ENCODE measurements at regions not wholly inside any gene's neighbourhood (a gene's known extent, or its start where the extent isn't known, plus 50 kb on each side); places are given as distances from the start of the nearest gene placed in this dataset.

GRCh38 chr2:40844353-40845277 is 392.7 kb upstream of the SLC8A1 start:
- DNase-seq (ENCODE audit: low spot score) (no peak), ATAC-seq (ENCODE audit: low read depth) (peak; percentile 95)
- no peaks in the 10 kb centered on the region for H3K9me3 ChIP-seq (ENCODE audit: severe bottlenecking)
- no peak overlapping the region for H3K27ac ChIP-seq (ENCODE audit: poor library complexity, severe bottlenecking)
- no peaks in the 10 kb centered on the region for H3K27me3 ChIP-seq (ENCODE audit: insufficient read depth, poor library complexity, severe bottlenecking)
- no peaks in the 10 kb centered on the region for H3K36me3 ChIP-seq (ENCODE audit: low read depth)
- peak; percentile 62 for TF ChIP-seq CTCF (IDR thresholded peaks at IDR 0.05; ENCODE audit: poor library complexity, severe bottlenecking)
- no peak overlapping the region for H3K4me3 ChIP-seq (ENCODE audit: severe bottlenecking)
- no peaks in the 10 kb centered on the region for H3K4me1 ChIP-seq (ENCODE audit: insufficient read depth, poor library complexity, severe bottlenecking)

GRCh38 chr2:40851661-40852060 is 399.8 kb upstream of the SLC8A1 start:
- H3K27ac ChIP-seq (ENCODE audit: poor library complexity, severe bottlenecking) = no peak overlapping the region
- H3K4me3 ChIP-seq (ENCODE audit: severe bottlenecking) = no peak overlapping the region
- no peaks in the 10 kb centered on the region for H3K27me3 ChIP-seq (ENCODE audit: insufficient read depth, poor library complexity, severe bottlenecking)
- no peaks in the 10 kb centered on the region for H3K4me1 ChIP-seq (ENCODE audit: insufficient read depth, poor library complexity, severe bottlenecking)
- DNase-seq (ENCODE audit: low spot score) (no peak), ATAC-seq (ENCODE audit: low read depth) (no peak)
- no peaks in the 10 kb centered on the region for H3K9me3 ChIP-seq (ENCODE audit: severe bottlenecking)
- TF ChIP-seq CTCF (IDR thresholded peaks at IDR 0.05; ENCODE audit: poor library complexity, severe bottlenecking) = no peak
- no peaks in the 10 kb centered on the region for H3K36me3 ChIP-seq (ENCODE audit: low read depth)

- Histone ChIP-seq H3K4me3 (ENCODE audit: severe bottlenecking) (no peak overlapping the region), H3K9me3 (ENCODE audit: severe bottlenecking) (no peaks in the 10 kb centered on the region), H3K27ac (ENCODE audit: poor library complexity, severe bottlenecking) (no peak overlapping the region), H3K27me3 (ENCODE audit: insufficient read depth, poor library complexity, severe bottlenecking) (no peaks in the 10 kb centered on the region), H3K36me3 (ENCODE audit: low read depth) (no peaks in the 10 kb centered on the region), H3K4me1 (ENCODE audit: insufficient read depth, poor library complexity, severe bottlenecking) (peaks cover 4% of the 10 kb centered on the region)
- ATAC-seq (ENCODE audit: low read depth) (peak; percentile 69; the same call in 2 of the 3 replicates), DNase-seq (ENCODE audit: low spot score) (no peak)
- TF ChIP-seq CTCF (IDR thresholded peaks at IDR 0.05; ENCODE audit: poor library complexity, severe bottlenecking) = no peak
Measured at GRCh38 chr2:40859617-40860016, 407.7 kb upstream of the SLC8A1 start.

- H3K27ac ChIP-seq (ENCODE audit: poor library complexity, severe bottlenecking) = no peak overlapping the region
- no peak for DNase-seq (ENCODE audit: low spot score)
- no peaks in the 10 kb centered on the region for H3K9me3 ChIP-seq (ENCODE audit: severe bottlenecking)
- H3K4me3 ChIP-seq (ENCODE audit: severe bottlenecking) = no peak overlapping the region
- no peaks in the 10 kb centered on the region for H3K4me1 ChIP-seq (ENCODE audit: insufficient read depth, poor library complexity, severe bottlenecking)
- no peak for TF ChIP-seq CTCF (IDR thresholded peaks at IDR 0.05; ENCODE audit: poor library complexity, severe bottlenecking)
- ATAC-seq (ENCODE audit: low read depth) = no peak
- no peaks in the 10 kb centered on the region for H3K27me3 ChIP-seq (ENCODE audit: insufficient read depth, poor library complexity, severe bottlenecking)
- no peaks in the 10 kb centered on the region for H3K36me3 ChIP-seq (ENCODE audit: low read depth)
Measured at GRCh38 chr2:40867829-40868228, 415.9 kb upstream of the SLC8A1 start.

- Histone ChIP-seq H3K9me3 (ENCODE audit: severe bottlenecking) (no peaks in the 10 kb centered on the region), H3K27me3 (ENCODE audit: insufficient read depth, poor library complexity, severe bottlenecking) (no peaks in the 10 kb centered on the region), H3K4me3 (ENCODE audit: severe bottlenecking) (no peak overlapping the region), H3K27ac (ENCODE audit: poor library complexity, severe bottlenecking) (no peak overlapping the region), H3K36me3 (ENCODE audit: low read depth) (no peaks in the 10 kb centered on the region), H3K4me1 (ENCODE audit: insufficient read depth, poor library complexity, severe bottlenecking) (peaks cover 2% of the 10 kb centered on the region)
- ATAC-seq (ENCODE audit: low read depth) = no peak
- DNase-seq (ENCODE audit: low spot score) = no peak
- TF ChIP-seq CTCF (IDR thresholded peaks at IDR 0.05; ENCODE audit: poor library complexity, severe bottlenecking) = no peak
Measured at GRCh38 chr2:40872580-40872979, 420.7 kb upstream of the SLC8A1 start.

All from RWPE2 (cell line).